ENCODE measurements at regions not wholly inside any gene's neighbourhood (a gene's known extent, or its start where the extent isn't known, plus 50 kb on each side); places are given as distances from the start of the nearest gene placed in this dataset.

GRCh38 chr6:92415656-92416055 is 1003.7 kb downstream of the EPHA7 start:
- H3T11ph ChIP-seq (ENCODE audit: low read length) = no peak overlapping the region
- H3K27me3 ChIP-seq (ENCODE audit: insufficient read depth, low read length) = no peaks in the 10 kb centered on the region
- no peaks in the 10 kb centered on the region for H3K9me3 ChIP-seq (ENCODE audit: control insufficient read depth, low read depth, low read length)
- Mint-ChIP-seq H3K27ac (peak overlapping the region in 1 of 3 experiments; percentile 8; a peak in 1 of 7 replicates), H3K4me1 (peaks cover 4% of the 10 kb centered on the region in 2 experiments; a peak in 3 of 4 replicates), H3K4me3 (no peak overlapping the region), H3K27me3 (ENCODE audit: low read depth) (no peaks in the 10 kb centered on the region), H3K9me3 (peaks cover 5 to 15% of the 10 kb centered on the region in 2 experiments; a peak in 4 of 5 replicates), H3K36me3 (ENCODE audit: insufficient read depth in 1 of 3, low read depth in 3 of 3) (peaks cover 1 to 6% (median 6%) of the 10 kb centered on the region in 3 experiments; a peak in 5 of 7 replicates)
- H2AK5ac ChIP-seq (ENCODE audit: insufficient read length, low read length) = no peak overlapping the region
- no peaks in the 10 kb centered on the region for H3K79me1 ChIP-seq (ENCODE audit: insufficient read depth, low read depth, low read length, poor library complexity, severe bottlenecking)
- DNase-seq = no peak
- no peak overlapping the region for H4K5ac ChIP-seq (ENCODE audit: insufficient read length, low read depth, low read length)
- H3K18ac ChIP-seq (ENCODE audit: insufficient read length, low read depth, low read length) = no peak overlapping the region
- peak overlapping the region; percentile 87 for H2AFZ ChIP-seq (ENCODE audit: low read length)
- H4K20me1 ChIP-seq (ENCODE audit: control insufficient read depth, insufficient read depth, insufficient read length) = no peaks in the 10 kb centered on the region
- no peaks in the 10 kb centered on the region for H3K79me2 ChIP-seq (ENCODE audit: insufficient read depth, low read length)
- no peak overlapping the region for H4K91ac ChIP-seq (ENCODE audit: insufficient read length, low read depth, low read length)
- no peak overlapping the region for H2BK12ac ChIP-seq (ENCODE audit: insufficient read length, low read depth, low read length)
- H3K27ac ChIP-seq (ENCODE audit: insufficient read length, low read depth, low read length) = no peak overlapping the region
- H2BK5ac ChIP-seq (ENCODE audit: insufficient read length, low read length) = no peak overlapping the region
- H3K23me2 ChIP-seq (ENCODE audit: insufficient read length, low read depth, low read length, poor library complexity, severe bottlenecking) = no peaks in the 10 kb centered on the region
- H3K4ac ChIP-seq (ENCODE audit: low read depth, low read length) = no peak overlapping the region
- no peak for TF ChIP-seq CTCF (conservative IDR thresholded peaks at IDR 0.05)
- H2BK20ac ChIP-seq (ENCODE audit: low read depth, low read length, poor library complexity, severe bottlenecking) = no peak overlapping the region
- H3K14ac ChIP-seq (ENCODE audit: insufficient read depth, low read length) = no peak overlapping the region
- no peak overlapping the region for H3K23ac ChIP-seq (ENCODE audit: insufficient read length, low read depth, low read length)
- no peak overlapping the region for H3K4me2 ChIP-seq (ENCODE audit: insufficient read depth, insufficient read length, low read length)
- H4K8ac ChIP-seq (replicated peaks; ENCODE audit: insufficient read length, low read depth, low read length) = no peak overlapping the region
- H2BK120ac ChIP-seq (ENCODE audit: low read depth, low read length, poor library complexity, severe bottlenecking) = no peak overlapping the region
- WGBS (ENCODE audit: extremely low coverage, insufficient read length, low lambda C conversion rate) = no CpG with 5 or more reads among the region's 4 CpGs
- no peak overlapping the region for H3K9ac ChIP-seq (ENCODE audit: extremely low read depth, insufficient read length, low read length)
- no peaks in the 10 kb centered on the region for H3K4me1 ChIP-seq (ENCODE audit: insufficient read depth, low read length)
- H3K56ac ChIP-seq (ENCODE audit: insufficient read length, low read depth, low read length) = no peak overlapping the region
- no peak overlapping the region for H2BK15ac ChIP-seq (ENCODE audit: low read depth, low read length)

Measured in H9 (cell line).